Smooth muscle cell (in vitro differentiated cells): ENCODE measurements at regions not wholly inside any gene's neighbourhood (a gene's known extent, or its start where the extent isn't known, plus 50 kb on each side); places are given as distances from the start of the nearest gene placed in this dataset.

Experiments used
- DNase-seq: peaks from one replicate; lab custom pipeline; 2025; ENCODE audit not compliant: unreplicated experiment; lab: John Stamatoyannopoulos, UW
- H2AFZ ChIP-seq: fragments of 200-600 bp; sonication (generic); 2 replicates; pipeline ENCODE4 v1.6.0; 2016; ENCODE audit warnings: antibody characterized with exemption, low read depth, mild to moderate bottlenecking
- H3F3A ChIP-seq: fragments of 200-600 bp; sonication (generic); 2 replicates; pipeline ENCODE4 v1.6.0; 2017; ENCODE audit warnings: antibody characterized with exemption, low read depth
- H3K27ac ChIP-seq: fragments of 200-600 bp; sonication (generic); 2 replicates; pipeline ENCODE4 v1.5.1; 2016; ENCODE audit warnings: low read depth, mild to moderate bottlenecking
- H3K27me3 ChIP-seq: fragments of 200-600 bp; sonication (generic); 2 replicates; pipeline ENCODE4 v1.6.1; 2016; ENCODE audit warnings: low read depth, mild to moderate bottlenecking
- H3K36me3 ChIP-seq: fragments of 200-600 bp; sonication (generic); 2 replicates; pipeline ENCODE4 v1.5.1; 2016; ENCODE audit warnings: low read depth
- H3K4me1 ChIP-seq: fragments of 200-600 bp; sonication (generic); 2 replicates; pipeline ENCODE4 v1.5.1; 2016; ENCODE audit warnings: low read depth
- H3K4me2 ChIP-seq: fragments of 200-600 bp; sonication (generic); 2 replicates; pipeline ENCODE4 v1.6.0; 2016; ENCODE audit warnings: mild to moderate bottlenecking
- H3K4me3 ChIP-seq: fragments of 200-600 bp; sonication (generic); 2 replicates; pipeline ENCODE4 v1.5.1; 2016; ENCODE audit warnings: mild to moderate bottlenecking
- H3K79me2 ChIP-seq: fragments of 200-600 bp; sonication (generic); 2 replicates; pipeline ENCODE4 v1.6.0; 2016; ENCODE audit warnings: low read depth, mild to moderate bottlenecking
- H3K9ac ChIP-seq: fragments of 200-600 bp; sonication (generic); 2 replicates; pipeline ENCODE4 v1.6.0; 2016; ENCODE audit warnings: low read depth
- H3K9me3 ChIP-seq: fragments of 200-600 bp; sonication (generic); replicated peaks from 2 replicates; pipeline ENCODE4 v1.5.1; 2016; ENCODE audit warnings: low read depth
- H4K20me1 ChIP-seq: fragments of 200-600 bp; sonication (generic); 2 replicates; pipeline ENCODE4 v1.6.0; 2016; ENCODE audit warnings: low read depth
- CTCF ChIP-seq: fragments of 200-600 bp; sonication (generic); IDR thresholded peaks from 2 replicates; pipeline ENCODE4 v1.5.1; 2017; ENCODE audit warnings: borderline replicate concordance, mild to moderate bottlenecking, antibody characterized with exemption; ENCODE audit not compliant: insufficient read depth, poor library complexity, severe bottlenecking
- WGBS: methylation state at CpG from one replicate; pipeline ENCODE4 v1.1.7; 2016; ENCODE audit warnings: low lambda C conversion rate; 5-methylcytosine and 5-hydroxymethylcytosine counted together

- no peak overlapping the region for H3K4me2 ChIP-seq
- H3K27me3 ChIP-seq = peaks cover 8% of the 10 kb centered on the region
- no peak overlapping the region for H2AFZ ChIP-seq
- no peaks in the 10 kb centered on the region for H3F3A ChIP-seq
- no peak for TF ChIP-seq CTCF
- H3K4me3 ChIP-seq = no peak overlapping the region
- no peaks in the 10 kb centered on the region for H3K9me3 ChIP-seq
- 81% methylated on average over 3 of the region's 3 CpGs for WGBS
- H3K79me2 ChIP-seq = no peaks in the 10 kb centered on the region
- DNase-seq = no peak
- no peaks in the 10 kb centered on the region for H3K36me3 ChIP-seq
- H3K4me1 ChIP-seq = no peaks in the 10 kb centered on the region
- no peak overlapping the region for H3K9ac ChIP-seq
- H4K20me1 ChIP-seq = no peaks in the 10 kb centered on the region
- no peak overlapping the region for H3K27ac ChIP-seq
Measured at GRCh38 chr14:97116546-97116945, 319.4 kb downstream of the VRK1 start.

- Histone ChIP-seq H3K79me2 (no peaks in the 10 kb centered on the region), H3K9me3 (no peaks in the 10 kb centered on the region), H3K4me1 (no peaks in the 10 kb centered on the region), H3F3A (no peaks in the 10 kb centered on the region), H3K36me3 (no peaks in the 10 kb centered on the region), H3K27ac (no peak overlapping the region), H3K27me3 (peaks cover 8% of the 10 kb centered on the region), H3K4me3 (no peak overlapping the region), H4K20me1 (no peaks in the 10 kb centered on the region), H3K9ac (no peak overlapping the region), H3K4me2 (no peak overlapping the region), H2AFZ (no peak overlapping the region)
- 84% methylated on average over 8 of the region's 8 CpGs for WGBS
- no peak for TF ChIP-seq CTCF
- no peak for DNase-seq
Measured at GRCh38 chr14:97117693-97118092, 320.5 kb downstream of the VRK1 start.

- no peaks in the 10 kb centered on the region for H3K4me1 ChIP-seq
- H2AFZ ChIP-seq = no peak overlapping the region
- no peaks in the 10 kb centered on the region for H3K36me3 ChIP-seq
- no peak overlapping the region for H3K27ac ChIP-seq
- TF ChIP-seq CTCF = no peak
- no peak for DNase-seq
- WGBS = 81% methylated on average over 3 of the region's 3 CpGs
- no peaks in the 10 kb centered on the region for H4K20me1 ChIP-seq
- no peaks in the 10 kb centered on the region for H3F3A ChIP-seq
- no peak overlapping the region for H3K9ac ChIP-seq
- H3K27me3 ChIP-seq = peaks cover 8% of the 10 kb centered on the region
- H3K79me2 ChIP-seq = no peaks in the 10 kb centered on the region
- H3K4me2 ChIP-seq = no peak overlapping the region
- H3K4me3 ChIP-seq = no peak overlapping the region
- H3K9me3 ChIP-seq = no peaks in the 10 kb centered on the region
Measured at GRCh38 chr14:97120204-97120603, 323.0 kb downstream of the VRK1 start.

GRCh38 chr14:97120611-97121031, 323.4 kb downstream of the VRK1 start:
- no peaks in the 10 kb centered on the region for H3K79me2 ChIP-seq
- H3F3A ChIP-seq = no peaks in the 10 kb centered on the region
- DNase-seq = no peak
- TF ChIP-seq CTCF = no peak
- no peak overlapping the region for H3K4me2 ChIP-seq
- WGBS = 87% methylated on average over 2 of the region's 2 CpGs
- no peaks in the 10 kb centered on the region for H3K36me3 ChIP-seq
- H3K4me1 ChIP-seq = no peaks in the 10 kb centered on the region
- H3K27me3 ChIP-seq = peaks cover 8% of the 10 kb centered on the region
- no peak overlapping the region for H3K9ac ChIP-seq
- no peaks in the 10 kb centered on the region for H4K20me1 ChIP-seq
- H3K9me3 ChIP-seq = no peaks in the 10 kb centered on the region
- no peak overlapping the region for H3K4me3 ChIP-seq
- no peak overlapping the region for H2AFZ ChIP-seq
- H3K27ac ChIP-seq = no peak overlapping the region
